ENCODE measurements at regions not wholly inside any gene's neighbourhood (a gene's known extent, or its start where the extent isn't known, plus 50 kb on each side); places are given as distances from the start of the nearest gene placed in this dataset.

DNA sequence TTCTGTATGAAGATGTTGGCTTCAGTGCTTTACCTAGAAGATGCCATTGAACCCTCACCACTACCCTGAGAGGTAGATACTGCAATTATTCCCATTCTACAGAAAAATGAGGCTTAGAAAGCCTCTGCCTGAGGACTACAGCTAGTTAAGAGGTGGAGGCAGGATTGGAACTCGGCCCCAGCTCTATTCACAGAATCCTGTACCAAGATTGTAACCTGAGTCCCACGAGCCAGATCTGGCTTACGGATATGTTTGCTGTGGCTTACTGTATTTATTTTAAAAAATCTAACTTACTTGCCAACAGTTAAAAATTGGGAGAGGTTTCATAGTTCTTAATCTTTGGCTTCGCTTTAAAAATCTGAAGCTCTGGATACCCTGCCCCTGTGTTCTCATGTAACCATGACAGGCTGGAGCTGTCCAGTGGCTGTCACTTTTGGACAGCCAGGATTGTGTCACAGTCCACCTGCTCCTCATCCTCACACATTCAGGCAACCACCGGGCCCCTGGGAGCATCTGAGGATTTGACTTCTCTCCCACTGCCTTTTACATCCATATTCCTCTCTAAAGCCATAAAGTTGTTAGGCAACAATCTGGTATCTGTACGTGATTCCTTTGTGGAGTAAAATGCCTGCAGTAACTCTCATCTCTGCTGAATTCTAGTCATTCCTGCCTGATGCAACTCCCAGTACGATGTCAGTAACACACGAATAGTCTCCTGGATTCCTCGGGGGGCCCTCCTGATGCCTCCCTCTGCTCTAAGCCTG, 160.8 kb upstream of the SERP2 start:
- no peak for FAIRE-seq
- Histone ChIP-seq H3K4me3 (ENCODE audit: extremely low read depth in 1 of 4, insufficient read depth in 2 of 4, low read depth in 3 of 4, low read length in 4 of 4) (no peak overlapping the region), H2BK15ac (ENCODE audit: low read length) (no peak overlapping the region), H3K4me1 (replicated peaks in 1 of 4; ENCODE audit: control insufficient read depth in 3 of 4, insufficient read depth in 4 of 4, low read length in 3 of 4) (peaks cover 0 to 4% (median 0%) of the 10 kb centered on the region in 4 experiments; a peak in 1 of 7 replicates), H2BK20ac (ENCODE audit: low read length) (no peak overlapping the region), H2BK5ac (ENCODE audit: low read depth, low read length) (no peak overlapping the region), H4K8ac (ENCODE audit: extremely low read depth, insufficient read depth, low read length) (no peak overlapping the region), H3K79me2 (ENCODE audit: control insufficient read depth in 1 of 2, insufficient read depth in 2 of 2, low read length in 2 of 2) (no peaks in the 10 kb centered on the region), H4K5ac (ENCODE audit: insufficient read length, low read depth, low read length) (no peak overlapping the region), H2AK5ac (ENCODE audit: low read depth, low read length) (no peak overlapping the region; the same call in 1 of the 2 replicates), H3K23ac (ENCODE audit: insufficient read length) (no peak overlapping the region), H3K14ac (ENCODE audit: insufficient read length) (no peak overlapping the region), H3K9me3 (ENCODE audit: insufficient read depth in 2 of 2, low read depth in 1 of 2, low read length in 1 of 2) (no peaks in the 10 kb centered on the region; a peak in 1 of 4 replicates), H3K9ac (replicated peaks in 1 of 4; ENCODE audit: extremely low read depth in 1 of 4, low read depth in 3 of 4, low read length in 3 of 4) (no peak overlapping the region), H3K4ac (replicated peaks; ENCODE audit: insufficient read length, low read depth, low read length) (no peak overlapping the region), H3K18ac (ENCODE audit: extremely low read depth, low read length) (no peak overlapping the region), H4K91ac (replicated peaks; ENCODE audit: insufficient read length, low read length) (no peak overlapping the region), H2BK12ac (ENCODE audit: low read depth, low read length) (peak overlapping the region; percentile 62; the same call in 1 of the 2 replicates), H3K56ac (replicated peaks; ENCODE audit: insufficient read length, low read depth, low read length) (no peak overlapping the region), H3K79me1 (ENCODE audit: low read depth, low read length) (no peaks in the 10 kb centered on the region), H3K4me2 (ENCODE audit: insufficient read depth in 1 of 2, low read depth in 2 of 2, low read length in 2 of 2) (no peak overlapping the region), H3K23me2 (ENCODE audit: low read depth, low read length) (no peaks in the 10 kb centered on the region), H3K36me3 (ENCODE audit: control insufficient read depth in 2 of 4, insufficient read depth in 4 of 4, low read length in 3 of 4) (no peaks in the 10 kb centered on the region), H4K20me1 (replicated peaks in 1 of 2; ENCODE audit: control insufficient read depth in 1 of 2, insufficient read depth in 2 of 2, low read length in 2 of 2) (peaks cover 0 to 1% of the 10 kb centered on the region in 2 experiments), H3K27me3 (replicated peaks in 1 of 4; ENCODE audit: control insufficient read depth in 3 of 4, extremely low read depth in 1 of 4, insufficient read depth in 3 of 4, low read length in 3 of 4) (no peaks in the 10 kb centered on the region), H2AFZ (ENCODE audit: low read length) (no peak overlapping the region), H2BK120ac (replicated peaks; ENCODE audit: low read depth, low read length) (no peak overlapping the region), H3K27ac (ENCODE audit: low read depth, low read length) (no peak overlapping the region)
- peak; percentile 44; the same call in 1 of the 2 replicates for TF ChIP-seq CEBPB (IDR thresholded peaks at IDR 0.05; ENCODE audit: low read depth, low read length)
- no peak for TF ChIP-seq JUN (IDR thresholded peaks at IDR 0.05; ENCODE audit: low read depth, low read length)
- ChIA-PET POLR2A (ENCODE audit: partially characterized antibody) (interaction anchor here (1.2 to 3.5 kb wide), 2 partner anchors 17 to 223 kb away, joined by 4 to 17 read pairs; no protein-coding TSS in a partner anchor), CTCF (ENCODE audit: partially characterized antibody) (no interaction called here)
- 72% methylated on average over 9 of the region's 9 CpGs; no CpG with 5 or more reads in 1 of the 2 experiments for WGBS, 2 experiments (ENCODE audit: extremely low coverage in 1 of 2, insufficient coverage in 1 of 2, insufficient read length in 1 of 2, insufficient replicate concordance in 2 of 2, low coverage in 1 of 2, low lambda C conversion rate in 2 of 2, missing lambda C conversion rate in 1 of 2)
- no peak for DNase-seq (ENCODE audit: low read depth in 1 of 2, low spot score in 2 of 2)
